K562 (cell line): ENCODE measurements at regions not wholly inside any gene's neighbourhood (a gene's known extent, or its start where the extent isn't known, plus 50 kb on each side); places are given as distances from the start of the nearest gene placed in this dataset.

Experiments used
- CAMTA2 ChIP-seq: fragments of 250-450 bp; sonication (Bioruptor Pico); conservative IDR thresholded peaks from 2 replicates; pipeline ENCODE4 v1.5.1; 2022
- CBFA2T3 ChIP-seq: fragments of 450-650 bp; IDR thresholded peaks from 2 replicates; pipeline ENCODE4 v1.6.1; 2017
- CEBPG ChIP-seq, 3 experiments: fragments of 200-800 bp in 1 of 3; sonication (Bioruptor generic) in 1 of 3; sonication (generic) in 1 of 3; formaldehyde crosslinking in 1 of 3; IDR thresholded peaks in 2 of 3; conservative IDR thresholded peaks in 1 of 3; 2 replicates each; pipeline versions ENCODE4 v1.6.1 to v1.8.0; 2016 to 2022; ENCODE audit warnings: missing compliant biosample characterization in 2 of 3, missing genetic modification characterization in 2 of 3, mild to moderate bottlenecking in 1 of 3, missing genetic modification reagents in 1 of 3
- EGR1 ChIP-seq: fragments of 450-650 bp; conservative IDR thresholded peaks from 2 replicates; pipeline ENCODE4 v1.6.1; 2017; ENCODE audit warnings: mild to moderate bottlenecking
- GATA2 ChIP-seq: sonication (generic); formaldehyde crosslinking; IDR thresholded peaks from 2 replicates; pipeline ENCODE4 v1.4.0; 2020; ENCODE audit warnings: mild to moderate bottlenecking, missing genetic modification reagents
- MTA3 ChIP-seq: fragments of 450-650 bp; formaldehyde crosslinking; IDR thresholded peaks from 2 replicates; pipeline ENCODE4 v1.6.1; 2017; ENCODE audit warnings: mild to moderate bottlenecking, borderline replicate concordance
- NCOR1 ChIP-seq: fragments of 450-650 bp; IDR thresholded peaks from 2 replicates; pipeline ENCODE4 v1.6.1; 2016; ENCODE audit warnings: mild to moderate bottlenecking, moderate library complexity
- NFE2 ChIP-seq: IDR thresholded peaks from 2 replicates; pipeline ENCODE4 v1.6.1; 2014; ENCODE audit warnings: antibody characterized with exemption, low read depth
- PML ChIP-seq: IDR thresholded peaks from 2 replicates; pipeline ENCODE4 v1.6.1; 2012; ENCODE audit warnings: low read length, inconsistent platforms
- SRSF9 ChIP-seq: fragments of 200-400 bp; formaldehyde crosslinking; IDR thresholded peaks from 2 replicates; pipeline ENCODE4 v1.6.1; 2017; ENCODE audit warnings: low read depth, low read length, borderline replicate concordance
- STAT5A ChIP-seq: IDR thresholded peaks from 2 replicates; pipeline ENCODE4 v1.6.1; 2012; ENCODE audit warnings: low read length, inconsistent platforms, borderline replicate concordance
- TEAD4 ChIP-seq, 2 experiments: sonication (generic) in 1 of 2; formaldehyde crosslinking in 1 of 2; IDR thresholded peaks; 2 replicates each; pipeline versions ENCODE4 v1.6.1 to v1.8.0; 2012 to 2022; ENCODE audit warnings: borderline replicate concordance in 1 of 2, inconsistent platforms in 1 of 2, low read length in 1 of 2, mild to moderate bottlenecking in 1 of 2, missing genetic modification reagents in 1 of 2
- ZNF282 ChIP-seq: sonication (generic); formaldehyde crosslinking; IDR thresholded peaks from 2 replicates; pipeline ENCODE4 v1.8.1; 2023; ENCODE audit warnings: missing genetic modification reagents
- ZNF408 ChIP-seq: fragments of 250-450 bp; sonication (Bioruptor Pico); IDR thresholded peaks from 2 replicates; pipeline ENCODE4 v1.4.0; 2020; ENCODE audit warnings: low read depth, mild to moderate bottlenecking, moderate library complexity
- ZSCAN29 ChIP-seq: fragments of 450-650 bp; IDR thresholded peaks from 2 replicates; pipeline ENCODE4 v1.6.1; 2017
- TF ChIP-seq, protein P1 (sequence below): fragments of 200-600 bp; sonication (generic); IDR thresholded peaks from one replicate; pipeline ENCODE4 v1.6.1; 2012; ENCODE audit warnings: mild to moderate bottlenecking, low read depth, low read length, inconsistent platforms
- TF ChIP-seq, protein P2 (sequence below): fragments of 450-650 bp; formaldehyde crosslinking; conservative IDR thresholded peaks from 2 replicates; pipeline ENCODE4 v1.4.0; 2022; ENCODE audit warnings: mild to moderate bottlenecking, missing genetic modification characterization

DNA sequence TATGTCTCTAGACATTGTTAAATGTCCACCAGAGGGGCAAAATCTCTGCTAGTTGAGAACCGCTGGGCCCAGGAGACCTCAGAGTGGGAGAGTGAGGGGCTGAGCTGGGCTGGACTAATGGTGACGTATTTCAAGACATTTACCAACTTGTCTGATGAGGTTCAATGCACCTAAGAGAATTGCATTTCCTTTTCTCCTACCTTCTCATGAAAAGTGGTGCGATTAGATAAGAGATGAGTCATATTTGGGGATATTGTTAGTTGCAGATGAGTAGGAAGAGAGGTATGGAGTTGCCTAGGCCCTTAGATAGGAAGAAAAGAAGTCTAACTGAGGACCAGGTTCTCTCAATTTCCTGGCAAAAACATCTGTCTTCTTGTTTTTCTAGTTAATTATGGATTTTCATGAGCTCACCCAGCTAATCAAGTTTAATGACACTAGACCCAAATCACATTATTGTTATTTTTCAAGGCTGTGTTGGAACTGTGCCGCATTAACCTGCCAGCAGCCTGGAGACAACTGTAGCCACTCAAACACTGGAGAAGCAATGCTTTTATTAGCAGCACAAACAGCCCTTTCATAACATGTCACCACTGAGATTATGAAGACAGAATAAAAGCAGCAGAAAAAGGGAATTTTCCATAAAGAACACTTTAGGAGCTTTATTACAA lies 144.2 kb downstream of the PDCD6IP start (continued):
- peak; percentile 55 for TF ChIP-seq PML
- peak; percentile 69 for TF ChIP-seq MTA3
- TF ChIP-seq ZNF408 (CRISPR knock-in tag) = no peak
- peak; percentile 63; the same call in 1 of the 2 replicates for TF ChIP-seq GATA2 (CRISPR knock-in tag)
- TF ChIP-seq TEAD4 (IDR thresholded peaks at IDR 0.05; ENCODE audit: low read length) = peak; percentile 87
- TF ChIP-seq TEAD4 (CRISPR knock-in tag; IDR thresholded peaks at IDR 0.05; ENCODE audit: borderline replicate concordance) = no peak
- TF ChIP-seq, protein P1, sequence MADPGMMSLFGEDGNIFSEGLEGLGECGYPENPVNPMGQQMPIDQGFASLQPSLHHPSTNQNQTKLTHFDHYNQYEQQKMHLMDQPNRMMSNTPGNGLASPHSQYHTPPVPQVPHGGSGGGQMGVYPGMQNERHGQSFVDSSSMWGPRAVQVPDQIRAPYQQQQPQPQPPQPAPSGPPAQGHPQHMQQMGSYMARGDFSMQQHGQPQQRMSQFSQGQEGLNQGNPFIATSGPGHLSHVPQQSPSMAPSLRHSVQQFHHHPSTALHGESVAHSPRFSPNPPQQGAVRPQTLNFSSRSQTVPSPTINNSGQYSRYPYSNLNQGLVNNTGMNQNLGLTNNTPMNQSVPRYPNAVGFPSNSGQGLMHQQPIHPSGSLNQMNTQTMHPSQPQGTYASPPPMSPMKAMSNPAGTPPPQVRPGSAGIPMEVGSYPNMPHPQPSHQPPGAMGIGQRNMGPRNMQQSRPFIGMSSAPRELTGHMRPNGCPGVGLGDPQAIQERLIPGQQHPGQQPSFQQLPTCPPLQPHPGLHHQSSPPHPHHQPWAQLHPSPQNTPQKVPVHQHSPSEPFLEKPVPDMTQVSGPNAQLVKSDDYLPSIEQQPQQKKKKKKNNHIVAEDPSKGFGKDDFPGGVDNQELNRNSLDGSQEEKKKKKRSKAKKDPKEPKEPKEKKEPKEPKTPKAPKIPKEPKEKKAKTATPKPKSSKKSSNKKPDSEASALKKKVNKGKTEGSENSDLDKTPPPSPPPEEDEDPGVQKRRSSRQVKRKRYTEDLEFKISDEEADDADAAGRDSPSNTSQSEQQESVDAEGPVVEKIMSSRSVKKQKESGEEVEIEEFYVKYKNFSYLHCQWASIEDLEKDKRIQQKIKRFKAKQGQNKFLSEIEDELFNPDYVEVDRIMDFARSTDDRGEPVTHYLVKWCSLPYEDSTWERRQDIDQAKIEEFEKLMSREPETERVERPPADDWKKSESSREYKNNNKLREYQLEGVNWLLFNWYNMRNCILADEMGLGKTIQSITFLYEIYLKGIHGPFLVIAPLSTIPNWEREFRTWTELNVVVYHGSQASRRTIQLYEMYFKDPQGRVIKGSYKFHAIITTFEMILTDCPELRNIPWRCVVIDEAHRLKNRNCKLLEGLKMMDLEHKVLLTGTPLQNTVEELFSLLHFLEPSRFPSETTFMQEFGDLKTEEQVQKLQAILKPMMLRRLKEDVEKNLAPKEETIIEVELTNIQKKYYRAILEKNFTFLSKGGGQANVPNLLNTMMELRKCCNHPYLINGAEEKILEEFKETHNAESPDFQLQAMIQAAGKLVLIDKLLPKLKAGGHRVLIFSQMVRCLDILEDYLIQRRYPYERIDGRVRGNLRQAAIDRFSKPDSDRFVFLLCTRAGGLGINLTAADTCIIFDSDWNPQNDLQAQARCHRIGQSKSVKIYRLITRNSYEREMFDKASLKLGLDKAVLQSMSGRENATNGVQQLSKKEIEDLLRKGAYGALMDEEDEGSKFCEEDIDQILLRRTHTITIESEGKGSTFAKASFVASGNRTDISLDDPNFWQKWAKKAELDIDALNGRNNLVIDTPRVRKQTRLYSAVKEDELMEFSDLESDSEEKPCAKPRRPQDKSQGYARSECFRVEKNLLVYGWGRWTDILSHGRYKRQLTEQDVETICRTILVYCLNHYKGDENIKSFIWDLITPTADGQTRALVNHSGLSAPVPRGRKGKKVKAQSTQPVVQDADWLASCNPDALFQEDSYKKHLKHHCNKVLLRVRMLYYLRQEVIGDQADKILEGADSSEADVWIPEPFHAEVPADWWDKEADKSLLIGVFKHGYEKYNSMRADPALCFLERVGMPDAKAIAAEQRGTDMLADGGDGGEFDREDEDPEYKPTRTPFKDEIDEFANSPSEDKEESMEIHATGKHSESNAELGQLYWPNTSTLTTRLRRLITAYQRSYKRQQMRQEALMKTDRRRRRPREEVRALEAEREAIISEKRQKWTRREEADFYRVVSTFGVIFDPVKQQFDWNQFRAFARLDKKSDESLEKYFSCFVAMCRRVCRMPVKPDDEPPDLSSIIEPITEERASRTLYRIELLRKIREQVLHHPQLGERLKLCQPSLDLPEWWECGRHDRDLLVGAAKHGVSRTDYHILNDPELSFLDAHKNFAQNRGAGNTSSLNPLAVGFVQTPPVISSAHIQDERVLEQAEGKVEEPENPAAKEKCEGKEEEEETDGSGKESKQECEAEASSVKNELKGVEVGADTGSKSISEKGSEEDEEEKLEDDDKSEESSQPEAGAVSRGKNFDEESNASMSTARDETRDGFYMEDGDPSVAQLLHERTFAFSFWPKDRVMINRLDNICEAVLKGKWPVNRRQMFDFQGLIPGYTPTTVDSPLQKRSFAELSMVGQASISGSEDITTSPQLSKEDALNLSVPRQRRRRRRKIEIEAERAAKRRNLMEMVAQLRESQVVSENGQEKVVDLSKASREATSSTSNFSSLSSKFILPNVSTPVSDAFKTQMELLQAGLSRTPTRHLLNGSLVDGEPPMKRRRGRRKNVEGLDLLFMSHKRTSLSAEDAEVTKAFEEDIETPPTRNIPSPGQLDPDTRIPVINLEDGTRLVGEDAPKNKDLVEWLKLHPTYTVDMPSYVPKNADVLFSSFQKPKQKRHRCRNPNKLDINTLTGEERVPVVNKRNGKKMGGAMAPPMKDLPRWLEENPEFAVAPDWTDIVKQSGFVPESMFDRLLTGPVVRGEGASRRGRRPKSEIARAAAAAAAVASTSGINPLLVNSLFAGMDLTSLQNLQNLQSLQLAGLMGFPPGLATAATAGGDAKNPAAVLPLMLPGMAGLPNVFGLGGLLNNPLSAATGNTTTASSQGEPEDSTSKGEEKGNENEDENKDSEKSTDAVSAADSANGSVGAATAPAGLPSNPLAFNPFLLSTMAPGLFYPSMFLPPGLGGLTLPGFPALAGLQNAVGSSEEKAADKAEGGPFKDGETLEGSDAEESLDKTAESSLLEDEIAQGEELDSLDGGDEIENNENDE = no peak
- no peak for TF ChIP-seq SRSF9
- TF ChIP-seq, protein P2, sequence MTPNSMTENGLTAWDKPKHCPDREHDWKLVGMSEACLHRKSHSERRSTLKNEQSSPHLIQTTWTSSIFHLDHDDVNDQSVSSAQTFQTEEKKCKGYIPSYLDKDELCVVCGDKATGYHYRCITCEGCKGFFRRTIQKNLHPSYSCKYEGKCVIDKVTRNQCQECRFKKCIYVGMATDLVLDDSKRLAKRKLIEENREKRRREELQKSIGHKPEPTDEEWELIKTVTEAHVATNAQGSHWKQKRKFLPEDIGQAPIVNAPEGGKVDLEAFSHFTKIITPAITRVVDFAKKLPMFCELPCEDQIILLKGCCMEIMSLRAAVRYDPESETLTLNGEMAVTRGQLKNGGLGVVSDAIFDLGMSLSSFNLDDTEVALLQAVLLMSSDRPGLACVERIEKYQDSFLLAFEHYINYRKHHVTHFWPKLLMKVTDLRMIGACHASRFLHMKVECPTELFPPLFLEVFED (CRISPR knock-in tag) = no peak
- no peak for TF ChIP-seq CAMTA2 (CRISPR knock-in tag)
- TF ChIP-seq STAT5A = peak; percentile 46; the same call in 1 of the 2 replicates
- peak; percentile 36; the same call in 1 of the 2 replicates for TF ChIP-seq NFE2
- TF ChIP-seq CBFA2T3 = peak; percentile 91
- peak; percentile 19; the same call in 1 of the 2 replicates for TF ChIP-seq EGR1
- TF ChIP-seq ZNF282 = no peak
- TF ChIP-seq NCOR1 = peak; percentile 70
- TF ChIP-seq CEBPG (CRISPR knock-in tag; IDR thresholded peaks at IDR 0.05) = no peak
- TF ChIP-seq CEBPG (tag; conservative IDR thresholded peaks at IDR 0.05 in 1 of 2, IDR thresholded peaks at IDR 0.05 in 1 of 2) = 0 out of 4 replicates have a peak, but pooled peaks of 1 of the 2 experiments have one; percentile 28
- no peak for TF ChIP-seq ZSCAN29
